ENCODE measurements at regions not wholly inside any gene's neighbourhood (a gene's known extent, or its start where the extent isn't known, plus 50 kb on each side); places are given as distances from the start of the nearest gene placed in this dataset.

GRCh38 chr15:69559440-69560190 is 107.0 kb downstream of the RPLP1 start:
- TF ChIP-seq CTCF (IDR thresholded peaks at IDR 0.05; ENCODE audit: low read depth, low read length, poor library complexity, severe bottlenecking) (no peak), EZH2phosphoT487 (IDR thresholded peaks at IDR 0.05; ENCODE audit: borderline replicate concordance, low read length) (no peak)

All from DOHH2 (cell line).